ENCODE measurements at regions not wholly inside any gene's neighbourhood (a gene's known extent, or its start where the extent isn't known, plus 50 kb on each side); places are given as distances from the start of the nearest gene placed in this dataset.

DNA sequence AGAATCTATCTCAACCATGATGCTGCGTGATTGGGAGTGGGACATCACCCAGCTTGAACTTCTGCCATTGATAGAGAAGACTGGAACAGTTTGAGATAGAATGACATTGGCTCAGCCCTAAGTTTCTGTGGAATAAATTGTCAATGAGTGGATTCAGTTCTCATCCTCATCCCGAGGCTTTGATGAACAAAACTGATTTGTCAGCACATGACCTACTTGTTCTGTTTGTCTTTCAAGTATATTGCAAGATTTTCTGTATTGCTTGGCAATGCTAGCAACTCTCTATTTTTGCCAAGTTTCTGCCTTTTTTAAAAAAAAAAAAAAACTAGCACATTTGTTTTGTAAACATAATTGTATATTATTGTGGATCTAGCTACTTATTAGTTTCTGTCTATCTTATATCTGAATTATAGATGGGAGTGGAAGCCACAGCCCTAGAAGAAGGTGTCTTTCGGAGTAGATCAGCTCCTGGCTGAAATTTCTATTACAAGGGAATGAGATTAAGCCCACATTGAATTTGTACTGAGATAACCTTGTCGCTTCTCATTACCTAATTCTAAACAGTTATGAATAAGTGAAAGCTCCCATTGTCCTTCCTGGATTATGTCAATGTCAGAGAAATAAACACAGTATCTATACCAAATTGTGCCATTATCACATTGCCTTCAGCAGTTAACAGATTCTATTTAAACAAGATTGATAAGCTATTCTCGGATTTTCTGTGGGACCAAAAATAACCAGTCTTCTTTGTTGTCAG lies 166.1 kb downstream of the TNFSF13B start:
- Histone ChIP-seq H3K9me3 (ENCODE audit: control insufficient read depth in 1 of 2, insufficient read depth in 1 of 2, low read depth in 1 of 2, low read length in 2 of 2) (no peaks in the 10 kb centered on the region), H3K27ac (ENCODE audit: low read depth, low read length) (no peak overlapping the region), H3K79me2 (ENCODE audit: insufficient read depth, low read length) (no peaks in the 10 kb centered on the region), H3K4me1 (ENCODE audit: control insufficient read depth in 1 of 2, insufficient read depth in 2 of 2, low read length in 2 of 2) (no peaks in the 10 kb centered on the region), H3K4me3 (replicated peaks in 1 of 2; ENCODE audit: low read depth in 1 of 2, low read length in 2 of 2) (no peak overlapping the region), H3K9ac (ENCODE audit: low read length) (no peak overlapping the region), H3K36me3 (ENCODE audit: control insufficient read depth in 1 of 2, insufficient read depth in 2 of 2, low read length in 2 of 2) (no peaks in the 10 kb centered on the region), H2AFZ (ENCODE audit: low read depth, low read length, poor library complexity, severe bottlenecking) (no peak overlapping the region), H3K27me3 (ENCODE audit: insufficient read depth, low read length) (no peaks in the 10 kb centered on the region), H3K9me2 (ENCODE audit: insufficient read depth) (no peaks in the 10 kb centered on the region), H4K20me1 (ENCODE audit: insufficient read depth) (no peaks in the 10 kb centered on the region), H3K4me2 (ENCODE audit: low read length) (no peak overlapping the region)
- no peak for DNase-seq (ENCODE audit: low read depth, low spot score)
- BruUV-seq (replicated peaks): no TSS peak
- no peak for TF ChIP-seq ZNF274 (IDR thresholded peaks at IDR 0.05; ENCODE audit: low read depth, low read length)
- no peak for TF ChIP-seq POLR2A (IDR thresholded peaks at IDR 0.05; ENCODE audit: borderline replicate concordance, extremely low read depth, insufficient read depth, insufficient read length)
- TF ChIP-seq POLR2AphosphoS5 (IDR thresholded peaks at IDR 0.05; ENCODE audit: low read depth, low read length): no peak
- TF ChIP-seq CBX3 (IDR thresholded peaks at IDR 0.05; ENCODE audit: low read depth): no peak
- TF ChIP-seq RAD21 (IDR thresholded peaks at IDR 0.05; ENCODE audit: low read depth): no peak
- TF ChIP-seq, protein P1, sequence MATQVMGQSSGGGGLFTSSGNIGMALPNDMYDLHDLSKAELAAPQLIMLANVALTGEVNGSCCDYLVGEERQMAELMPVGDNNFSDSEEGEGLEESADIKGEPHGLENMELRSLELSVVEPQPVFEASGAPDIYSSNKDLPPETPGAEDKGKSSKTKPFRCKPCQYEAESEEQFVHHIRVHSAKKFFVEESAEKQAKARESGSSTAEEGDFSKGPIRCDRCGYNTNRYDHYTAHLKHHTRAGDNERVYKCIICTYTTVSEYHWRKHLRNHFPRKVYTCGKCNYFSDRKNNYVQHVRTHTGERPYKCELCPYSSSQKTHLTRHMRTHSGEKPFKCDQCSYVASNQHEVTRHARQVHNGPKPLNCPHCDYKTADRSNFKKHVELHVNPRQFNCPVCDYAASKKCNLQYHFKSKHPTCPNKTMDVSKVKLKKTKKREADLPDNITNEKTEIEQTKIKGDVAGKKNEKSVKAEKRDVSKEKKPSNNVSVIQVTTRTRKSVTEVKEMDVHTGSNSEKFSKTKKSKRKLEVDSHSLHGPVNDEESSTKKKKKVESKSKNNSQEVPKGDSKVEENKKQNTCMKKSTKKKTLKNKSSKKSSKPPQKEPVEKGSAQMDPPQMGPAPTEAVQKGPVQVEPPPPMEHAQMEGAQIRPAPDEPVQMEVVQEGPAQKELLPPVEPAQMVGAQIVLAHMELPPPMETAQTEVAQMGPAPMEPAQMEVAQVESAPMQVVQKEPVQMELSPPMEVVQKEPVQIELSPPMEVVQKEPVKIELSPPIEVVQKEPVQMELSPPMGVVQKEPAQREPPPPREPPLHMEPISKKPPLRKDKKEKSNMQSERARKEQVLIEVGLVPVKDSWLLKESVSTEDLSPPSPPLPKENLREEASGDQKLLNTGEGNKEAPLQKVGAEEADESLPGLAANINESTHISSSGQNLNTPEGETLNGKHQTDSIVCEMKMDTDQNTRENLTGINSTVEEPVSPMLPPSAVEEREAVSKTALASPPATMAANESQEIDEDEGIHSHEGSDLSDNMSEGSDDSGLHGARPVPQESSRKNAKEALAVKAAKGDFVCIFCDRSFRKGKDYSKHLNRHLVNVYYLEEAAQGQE (IDR thresholded peaks at IDR 0.05; ENCODE audit: low read depth): no peak
- no peak for TF ChIP-seq FOSL1 (IDR thresholded peaks at IDR 0.05; ENCODE audit: low read depth)
- TF ChIP-seq, protein P2, sequence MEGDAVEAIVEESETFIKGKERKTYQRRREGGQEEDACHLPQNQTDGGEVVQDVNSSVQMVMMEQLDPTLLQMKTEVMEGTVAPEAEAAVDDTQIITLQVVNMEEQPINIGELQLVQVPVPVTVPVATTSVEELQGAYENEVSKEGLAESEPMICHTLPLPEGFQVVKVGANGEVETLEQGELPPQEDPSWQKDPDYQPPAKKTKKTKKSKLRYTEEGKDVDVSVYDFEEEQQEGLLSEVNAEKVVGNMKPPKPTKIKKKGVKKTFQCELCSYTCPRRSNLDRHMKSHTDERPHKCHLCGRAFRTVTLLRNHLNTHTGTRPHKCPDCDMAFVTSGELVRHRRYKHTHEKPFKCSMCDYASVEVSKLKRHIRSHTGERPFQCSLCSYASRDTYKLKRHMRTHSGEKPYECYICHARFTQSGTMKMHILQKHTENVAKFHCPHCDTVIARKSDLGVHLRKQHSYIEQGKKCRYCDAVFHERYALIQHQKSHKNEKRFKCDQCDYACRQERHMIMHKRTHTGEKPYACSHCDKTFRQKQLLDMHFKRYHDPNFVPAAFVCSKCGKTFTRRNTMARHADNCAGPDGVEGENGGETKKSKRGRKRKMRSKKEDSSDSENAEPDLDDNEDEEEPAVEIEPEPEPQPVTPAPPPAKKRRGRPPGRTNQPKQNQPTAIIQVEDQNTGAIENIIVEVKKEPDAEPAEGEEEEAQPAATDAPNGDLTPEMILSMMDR (IDR thresholded peaks at IDR 0.05 in 2 of 3, conservative IDR thresholded peaks at IDR 0.05 in 1 of 3; ENCODE audit: borderline replicate concordance in 1 of 3, insufficient read depth in 1 of 3, low read depth in 2 of 3, low read length in 2 of 3): no peak
- no peak for TF ChIP-seq EZH2 (IDR thresholded peaks at IDR 0.05)
- no peak for TF ChIP-seq CEBPB (IDR thresholded peaks at IDR 0.05; ENCODE audit: low read depth)
- TF ChIP-seq TCF7L2 (IDR thresholded peaks at IDR 0.05; ENCODE audit: borderline replicate concordance, extremely low read depth, insufficient read depth, insufficient read length): no peak
- POLR2A ChIA-PET: no interaction called here
- ATAC-seq: no peak
- intact Hi-C loops (cut with micrococcal nuclease): no loop called here
- CTCF ChIA-PET: no interaction called here
- RAD21 ChIA-PET (ENCODE audit: low non-redundant PET in 1 of 2, low total read pairs in 2 of 2, uncharacterized antibody in 2 of 2, unreplicated experiment in 2 of 2): no interaction called here

Data from HCT116 (cell line).